PC-9 (cell line): ENCODE measurements at regions not wholly inside any gene's neighbourhood (a gene's known extent, or its start where the extent isn't known, plus 50 kb on each side); places are given as distances from the start of the nearest gene placed in this dataset.

Experiments used
- CTCF ChIP-seq: fragments of 200-600 bp; sonication (generic); conservative IDR thresholded peaks from 2 replicates; pipeline ENCODE4 v1.6.1; 2017; ENCODE audit warnings: mixed run types, antibody characterized with exemption, mild to moderate bottlenecking, moderate library complexity
- EZH2 ChIP-seq: fragments of 200-600 bp; sonication (generic); IDR thresholded peaks from 2 replicates; pipeline ENCODE4 v1.8.0; 2017; ENCODE audit warnings: antibody characterized with exemption, low read depth

- TF ChIP-seq CTCF (no peak), EZH2 (no peak)
Observed at GRCh38 chr5:8892926-8893325, 652.9 kb downstream of the SEMA5A start.
